GM10248 (cell line): ENCODE measurements at regions not wholly inside any gene's neighbourhood (a gene's known extent, or its start where the extent isn't known, plus 50 kb on each side); places are given as distances from the start of the nearest gene placed in this dataset.

ENCODE experiments used
- CTCF ChIA-PET: fragments of 300-600 bp; sonication (Branson Sonifier 250); formaldehyde crosslinking; extraction: SDS; loops from one replicate; lab custom pipeline; 2021; ENCODE audit warnings: antibody characterized with exemption; lab: Yijun Ruan, JAX
- POLR2A ChIA-PET: fragments of 350-650 bp; sonication (Branson Sonifier 250); formaldehyde crosslinking; extraction: SDS; loops from one replicate; lab custom pipeline; 2020; ENCODE audit warnings: antibody characterized with exemption; lab: Yijun Ruan, JAX
- DNase-seq: peaks from one replicate; pipeline ENCODE4 v3.0.0; 2012; ENCODE audit errors: extremely low spot score
- CTCF ChIP-seq: IDR thresholded peaks from 2 replicates; pipeline ENCODE4 v1.5.1; 2012; ENCODE audit warnings: mild to moderate bottlenecking, low read depth; ENCODE audit errors: extremely low read depth, missing control alignments, control extremely low read depth

GRCh38 chr18:51813740-51814139 lies 526.3 kb upstream of the DCC start:
- no peak for TF ChIP-seq CTCF
- no peak for DNase-seq
- POLR2A ChIA-PET: no interaction called here
- CTCF ChIA-PET: interaction anchor here (0.7 to 1.3 kb wide), 2 partner anchors 13 to 126 kb away, joined by 3 read pairs; no protein-coding TSS in a partner anchor

- ChIA-PET CTCF (interaction anchor here (1.5 kb wide), 1 partner anchor 65 kb away, joined by 4 read pairs; no protein-coding TSS in a partner anchor), POLR2A (no interaction called here)
- TF ChIP-seq CTCF: no peak
- DNase-seq: no peak
Measured at GRCh38 chr18:51821610-51822009, 518.4 kb upstream of the DCC start.

- no peak for DNase-seq
- CTCF ChIA-PET: interaction anchor here (1.0 kb wide), 1 partner anchor 21 kb away, joined by 3 read pairs; no protein-coding TSS in a partner anchor
- TF ChIP-seq CTCF: no peak
- POLR2A ChIA-PET: no interaction called here
Measured at GRCh38 chr18:51824746-51825145, 515.3 kb upstream of the DCC start.

GRCh38 chr18:51833850-51834249 lies 506.1 kb upstream of the DCC start:
- no peak for DNase-seq
- TF ChIP-seq CTCF: no peak
- ChIA-PET CTCF (interaction anchor here (0.8 to 1.4 kb wide), 5 partner anchors 10 to 287 kb away, joined by 3 to 4 read pairs (median 3); no protein-coding TSS in a partner anchor), POLR2A (no interaction called here)

- ChIA-PET POLR2A (no interaction called here), CTCF (interaction anchor here (1.0 to 1.3 kb wide), 2 partner anchors 9 to 228 kb away, joined by 3 to 5 read pairs; no protein-coding TSS in a partner anchor)
- no peak for TF ChIP-seq CTCF
- DNase-seq: no peak
Measured at GRCh38 chr18:51848702-51849101, 491.3 kb upstream of the DCC start.

- ChIA-PET CTCF (no interaction called here), POLR2A (no interaction called here)
- TF ChIP-seq CTCF: no peak
- no peak for DNase-seq
Measured at GRCh38 chr18:51852681-51853080, 487.3 kb upstream of the DCC start.
